Loucy (cell line): ENCODE measurements at regions not wholly inside any gene's neighbourhood (a gene's known extent, or its start where the extent isn't known, plus 50 kb on each side); places are given as distances from the start of the nearest gene placed in this dataset.

Source experiments
- CTCF ChIP-seq: fragments of 200-600 bp; sonication (generic); conservative IDR thresholded peaks from 2 replicates; pipeline ENCODE4 v1.5.1; 2014; ENCODE audit warnings: mild to moderate bottlenecking, antibody characterized with exemption, low read length
- EZH2phosphoT487 ChIP-seq: fragments of 200-600 bp; IDR thresholded peaks from 2 replicates; pipeline ENCODE4 v1.6.1; 2018; ENCODE audit warnings: antibody characterized with exemption, mild to moderate bottlenecking, moderate library complexity, borderline replicate concordance

- no peak for TF ChIP-seq CTCF
- TF ChIP-seq EZH2phosphoT487 = no peak
These were observed 93.1 kb upstream of the ZDHHC17 start for GRCh38 chr12:76670776-76671175.
